Natural killer cell (primary cell): ENCODE measurements at regions not wholly inside any gene's neighbourhood (a gene's known extent, or its start where the extent isn't known, plus 50 kb on each side); places are given as distances from the start of the nearest gene placed in this dataset.

Experiments used
- ATAC-seq, 3 donors: fragments of 150-1000 bp in 2 of 3; fragments of 200-7000 bp in 1 of 3; cut with Tn5 transposase; 1 replicate in 1 of 3; 2 replicates in 2 of 3; pipeline ENCODE4 v1.10.0; 2021; ENCODE audit warnings: mild to moderate bottlenecking in 2 of 3, moderate library complexity in 2 of 3
- DNase-seq, 2 donors: peaks; one replicate each; pipeline versions ENCODE4 v3.0.0 to v3.0.0-alpha.2; 2013 to 2021; ENCODE audit warnings: mixed read lengths in 1 of 2
- H3K27ac ChIP-seq: one replicate; pipeline ENCODE4 v1.5.1; 2013; ENCODE audit warnings: mild to moderate bottlenecking, low read length
- H3K27me3 ChIP-seq: one replicate; pipeline ENCODE4 v1.6.1; 2013; ENCODE audit warnings: low read length; ENCODE audit not compliant: control insufficient read depth, insufficient read depth
- H3K36me3 ChIP-seq: one replicate; pipeline ENCODE4 v1.6.1; 2013; ENCODE audit warnings: low read length; ENCODE audit not compliant: control insufficient read depth, insufficient read depth
- H3K4me1 ChIP-seq: one replicate; pipeline ENCODE4 v1.6.1; 2013; ENCODE audit warnings: low read length; ENCODE audit not compliant: control insufficient read depth, insufficient read depth
- H3K4me3 ChIP-seq: one replicate; pipeline ENCODE4 v1.5.1; 2013; ENCODE audit warnings: low read length
- H3K9me3 ChIP-seq: one replicate; pipeline ENCODE4 v1.6.1; 2013; ENCODE audit warnings: low read length; ENCODE audit not compliant: control insufficient read depth, insufficient read depth
- H3K27ac Mint-ChIP-seq, 2 donors: one replicate each; pipeline ENCODE4 v1.8.0; 2022; ENCODE audit warnings: mild to moderate bottlenecking in 2 of 2, mixed read lengths in 2 of 2, moderate library complexity in 1 of 2
- H3K27me3 Mint-ChIP-seq, 2 donors: one replicate each; pipeline ENCODE4 v1.8.0; 2022; ENCODE audit warnings: low read depth in 2 of 2, mixed read lengths in 2 of 2
- H3K36me3 Mint-ChIP-seq: one replicate; pipeline ENCODE4 v1.8.0; 2022; ENCODE audit warnings: mixed read lengths
- H3K4me1 Mint-ChIP-seq, 2 donors: one replicate each; pipeline ENCODE4 v1.8.0; 2022; ENCODE audit warnings: mixed read lengths in 2 of 2
- H3K4me3 Mint-ChIP-seq: one replicate; pipeline ENCODE4 v1.8.0; 2022; ENCODE audit warnings: mild to moderate bottlenecking, moderate library complexity, mixed read lengths
- H3K9me3 Mint-ChIP-seq, 2 donors: one replicate each; pipeline ENCODE4 v1.8.0; 2022; ENCODE audit warnings: mixed read lengths in 2 of 2
- WGBS: methylation state at CpG from one replicate; pipeline ENCODE4 v1.1.7; 2013; ENCODE audit warnings: missing lambda C conversion rate; ENCODE audit not compliant: insufficient coverage; 5-methylcytosine and 5-hydroxymethylcytosine counted together
- intact Hi-C: fragments of 100-400 bp; cut with micrococcal nuclease; formaldehyde crosslinking; loops from one replicate; pipeline ENCODE4 v1.14.2; 2022
- TF ChIP-seq, protein P1 (sequence below): fragments of 200-600 bp; IDR thresholded peaks from one replicate; pipeline ENCODE4 v1.8.0; 2022; ENCODE audit warnings: antibody characterized with exemption

DNA sequence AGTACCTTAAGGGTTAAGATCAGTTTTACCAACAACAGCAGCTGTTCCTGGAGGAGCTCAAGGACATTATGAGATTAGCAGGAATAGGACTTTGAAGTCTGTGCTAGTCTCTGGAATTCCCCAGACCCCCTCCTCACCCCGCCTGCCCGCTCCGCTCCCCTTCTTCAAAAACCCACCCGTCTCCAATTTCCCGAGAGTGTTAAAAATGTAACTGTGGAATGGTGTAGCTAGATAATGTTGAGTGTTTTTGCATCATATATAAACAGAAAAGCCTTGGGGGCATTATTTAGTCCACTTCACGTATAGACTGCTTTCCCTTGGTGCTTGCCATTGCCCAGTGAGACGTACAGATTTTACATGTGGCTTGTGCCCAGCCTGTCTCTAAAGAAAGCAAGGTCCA is 65.0 kb upstream of the SEMA6D start:
- ATAC-seq = no peak
- Mint-ChIP-seq H3K9me3 (no peaks in the 10 kb centered on the region), H3K36me3 (no peaks in the 10 kb centered on the region), H3K27me3 (peaks cover 0 to 32% of the 10 kb centered on the region in 2 donors), H3K4me1 (no peaks in the 10 kb centered on the region), H3K27ac (no peak overlapping the region), H3K4me3 (no peak overlapping the region)
- DNase-seq = no peak
- TF ChIP-seq, protein P1, sequence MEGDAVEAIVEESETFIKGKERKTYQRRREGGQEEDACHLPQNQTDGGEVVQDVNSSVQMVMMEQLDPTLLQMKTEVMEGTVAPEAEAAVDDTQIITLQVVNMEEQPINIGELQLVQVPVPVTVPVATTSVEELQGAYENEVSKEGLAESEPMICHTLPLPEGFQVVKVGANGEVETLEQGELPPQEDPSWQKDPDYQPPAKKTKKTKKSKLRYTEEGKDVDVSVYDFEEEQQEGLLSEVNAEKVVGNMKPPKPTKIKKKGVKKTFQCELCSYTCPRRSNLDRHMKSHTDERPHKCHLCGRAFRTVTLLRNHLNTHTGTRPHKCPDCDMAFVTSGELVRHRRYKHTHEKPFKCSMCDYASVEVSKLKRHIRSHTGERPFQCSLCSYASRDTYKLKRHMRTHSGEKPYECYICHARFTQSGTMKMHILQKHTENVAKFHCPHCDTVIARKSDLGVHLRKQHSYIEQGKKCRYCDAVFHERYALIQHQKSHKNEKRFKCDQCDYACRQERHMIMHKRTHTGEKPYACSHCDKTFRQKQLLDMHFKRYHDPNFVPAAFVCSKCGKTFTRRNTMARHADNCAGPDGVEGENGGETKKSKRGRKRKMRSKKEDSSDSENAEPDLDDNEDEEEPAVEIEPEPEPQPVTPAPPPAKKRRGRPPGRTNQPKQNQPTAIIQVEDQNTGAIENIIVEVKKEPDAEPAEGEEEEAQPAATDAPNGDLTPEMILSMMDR = no peak
- intact Hi-C loops = no loop called here
- WGBS = 83% methylated on average over 3 of the region's 7 CpGs
- no peaks in the 10 kb centered on the region for H3K4me1 ChIP-seq
- no peaks in the 10 kb centered on the region for H3K9me3 ChIP-seq
- H3K4me3 ChIP-seq = no peak overlapping the region
- H3K36me3 ChIP-seq = no peaks in the 10 kb centered on the region
- H3K27me3 ChIP-seq = no peaks in the 10 kb centered on the region
- no peak overlapping the region for H3K27ac ChIP-seq

DNA sequence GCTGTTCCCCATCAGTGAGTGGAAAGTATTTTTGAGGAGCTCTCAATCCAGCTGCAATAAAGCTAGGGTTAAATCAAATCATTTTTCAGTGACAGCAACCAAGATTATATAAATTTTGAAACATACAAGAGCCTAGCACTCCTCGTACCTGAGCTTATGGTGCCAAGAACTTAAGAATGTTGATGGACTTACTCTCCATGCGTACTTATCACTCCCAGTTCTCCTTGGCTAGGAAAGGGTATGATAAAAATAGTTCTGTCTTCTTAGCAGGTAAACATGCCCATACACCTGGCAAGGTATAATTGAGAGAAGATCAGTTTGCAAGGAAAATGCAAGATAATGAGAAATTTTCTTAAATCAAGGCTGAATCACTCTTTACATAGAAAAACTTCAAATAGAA is 64.5 kb upstream of the SEMA6D start:
- DNase-seq (no peak), ATAC-seq (no peak)
- Histone ChIP-seq H3K9me3 (no peaks in the 10 kb centered on the region), H3K36me3 (no peaks in the 10 kb centered on the region), H3K27ac (no peak overlapping the region), H3K4me1 (no peaks in the 10 kb centered on the region), H3K27me3 (no peaks in the 10 kb centered on the region), H3K4me3 (no peak overlapping the region)
- Mint-ChIP-seq H3K36me3 (no peaks in the 10 kb centered on the region), H3K4me1 (no peaks in the 10 kb centered on the region), H3K27ac (no peak overlapping the region), H3K9me3 (no peaks in the 10 kb centered on the region), H3K27me3 (peaks cover 0 to 32% of the 10 kb centered on the region in 2 donors), H3K4me3 (no peak overlapping the region)
- intact Hi-C loops = no loop called here
- 92% methylated on average over 2 of the region's 2 CpGs for WGBS
- TF ChIP-seq, protein P1 = no peak

DNA sequence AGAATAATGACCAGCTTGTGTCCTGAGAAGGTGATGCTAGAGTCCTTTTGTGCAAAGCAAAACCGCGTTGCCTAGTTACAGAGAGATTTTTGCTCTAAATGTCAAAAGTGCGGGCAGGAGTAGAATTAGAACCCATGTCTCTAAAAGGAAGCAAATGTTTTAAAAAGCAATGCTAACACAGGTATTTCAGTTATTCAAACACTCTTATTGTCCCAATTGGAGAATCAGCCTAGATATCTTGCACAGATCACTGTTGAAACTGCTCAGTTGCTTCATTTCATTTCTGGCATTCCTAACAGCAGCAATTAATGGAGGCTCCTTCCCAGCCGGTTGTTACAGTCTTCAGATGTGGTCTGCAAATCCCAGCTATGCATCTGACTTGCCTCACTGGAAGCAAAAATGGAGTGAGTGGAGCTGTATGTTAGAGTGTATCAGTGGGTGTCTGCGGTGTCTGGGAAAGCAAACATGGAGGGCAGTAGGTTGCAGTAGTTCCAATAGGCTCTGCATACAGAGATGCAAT is 55.6 kb upstream of the SEMA6D start:
- no peak overlapping the region for H3K27ac Mint-ChIP-seq
- Histone ChIP-seq H3K36me3 (no peaks in the 10 kb centered on the region), H3K27me3 (no peaks in the 10 kb centered on the region), H3K27ac (no peak overlapping the region), H3K4me1 (no peaks in the 10 kb centered on the region), H3K9me3 (no peaks in the 10 kb centered on the region), H3K4me3 (no peak overlapping the region)
- ATAC-seq (no peak), DNase-seq (no peak)
- H3K4me1 Mint-ChIP-seq = peaks cover 0 to 5% of the 10 kb centered on the region in 2 donors
- no peak overlapping the region for H3K4me3 Mint-ChIP-seq
- TF ChIP-seq, protein P1 = no peak
- H3K36me3 Mint-ChIP-seq = no peaks in the 10 kb centered on the region
- 91% methylated on average over 5 of the region's 5 CpGs for WGBS
- peaks cover 0 to 4% of the 10 kb centered on the region in 2 donors for H3K27me3 Mint-ChIP-seq
- intact Hi-C loops = no loop called here
- no peaks in the 10 kb centered on the region for H3K9me3 Mint-ChIP-seq

DNA sequence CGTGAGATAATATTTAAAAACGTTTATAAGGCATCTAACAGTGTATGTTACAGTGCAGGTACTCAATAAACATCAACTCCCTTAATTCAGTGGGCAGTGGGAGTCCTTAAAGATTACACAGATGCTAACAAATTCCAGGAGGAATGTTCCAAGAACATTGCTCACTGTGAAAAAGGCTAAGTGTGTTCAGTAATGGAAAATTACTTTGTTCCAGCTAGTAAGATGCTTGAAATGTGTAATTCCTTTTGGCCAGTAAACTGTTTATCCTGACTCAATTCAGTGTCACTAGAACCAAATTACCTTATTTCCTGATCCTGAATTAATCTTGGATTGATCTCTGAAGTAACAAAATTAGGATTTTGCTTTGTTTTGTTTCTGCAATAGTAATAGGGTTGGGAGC is 54.2 kb upstream of the SEMA6D start:
- WGBS = 90% methylated on average over 2 of the region's 2 CpGs
- TF ChIP-seq, protein P1 = no peak
- no peak for ATAC-seq
- no peaks in the 10 kb centered on the region for H3K36me3 Mint-ChIP-seq
- no peaks in the 10 kb centered on the region for H3K9me3 Mint-ChIP-seq
- H3K4me3 Mint-ChIP-seq = no peak overlapping the region
- Histone ChIP-seq H3K9me3 (no peaks in the 10 kb centered on the region), H3K4me3 (no peak overlapping the region), H3K4me1 (no peaks in the 10 kb centered on the region), H3K36me3 (no peaks in the 10 kb centered on the region), H3K27me3 (no peaks in the 10 kb centered on the region), H3K27ac (no peak overlapping the region)
- intact Hi-C loops = no loop called here
- no peaks in the 10 kb centered on the region for H3K27me3 Mint-ChIP-seq
- peaks cover 0 to 5% of the 10 kb centered on the region in 2 donors for H3K4me1 Mint-ChIP-seq
- H3K27ac Mint-ChIP-seq = no peak overlapping the region
- no peak for DNase-seq
